ENCODE measurements at regions not wholly inside any gene's neighbourhood (a gene's known extent, or its start where the extent isn't known, plus 50 kb on each side); places are given as distances from the start of the nearest gene placed in this dataset.

DNA sequence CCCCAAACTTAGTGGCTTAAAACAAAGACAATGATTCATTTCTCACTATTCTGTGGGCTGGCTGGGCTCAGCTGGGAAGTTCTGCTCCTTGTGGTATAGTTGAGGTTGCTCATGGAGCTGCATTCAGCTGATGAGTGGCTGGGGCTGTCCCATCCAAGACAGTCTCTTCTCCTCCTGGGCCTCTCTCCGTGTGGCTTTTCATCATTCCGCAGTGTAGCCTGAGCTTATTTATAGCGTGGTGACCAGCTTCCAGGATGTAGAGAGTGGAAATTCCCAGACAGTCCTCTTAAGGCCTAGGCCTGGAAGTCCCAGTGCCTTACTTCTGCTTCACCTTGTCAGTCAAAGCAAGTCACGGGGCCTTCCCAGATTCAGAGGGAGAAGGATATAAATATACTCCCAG, 136.7 kb upstream of the DAZL start:
- ATAC-seq (no peak), DNase-seq (ENCODE audit: low read depth, low spot score) (no peak)
- TF ChIP-seq FOSL1 (IDR thresholded peaks at IDR 0.05; ENCODE audit: low read depth) (no peak), MAX (IDR thresholded peaks at IDR 0.05) (no peak), SP1 (IDR thresholded peaks at IDR 0.05; ENCODE audit: low read depth) (no peak), EZH2 (IDR thresholded peaks at IDR 0.05) (no peak), JUND (IDR thresholded peaks at IDR 0.05) (no peak), POLR2A (IDR thresholded peaks at IDR 0.05; ENCODE audit: borderline replicate concordance, extremely low read depth, insufficient read depth, insufficient read length) (no peak), EZH2phosphoT487 (IDR thresholded peaks at IDR 0.05; ENCODE audit: borderline replicate concordance) (no peak), EGR1 (IDR thresholded peaks at IDR 0.05; ENCODE audit: low read depth) (no peak), CEBPB (IDR thresholded peaks at IDR 0.05; ENCODE audit: low read depth) (no peak), SRF (IDR thresholded peaks at IDR 0.05; ENCODE audit: low read depth) (no peak), YY1 (IDR thresholded peaks at IDR 0.05; ENCODE audit: extremely low read depth, insufficient replicate concordance, low read depth, low read length) (no peak)
- TF ChIP-seq, protein P1, sequence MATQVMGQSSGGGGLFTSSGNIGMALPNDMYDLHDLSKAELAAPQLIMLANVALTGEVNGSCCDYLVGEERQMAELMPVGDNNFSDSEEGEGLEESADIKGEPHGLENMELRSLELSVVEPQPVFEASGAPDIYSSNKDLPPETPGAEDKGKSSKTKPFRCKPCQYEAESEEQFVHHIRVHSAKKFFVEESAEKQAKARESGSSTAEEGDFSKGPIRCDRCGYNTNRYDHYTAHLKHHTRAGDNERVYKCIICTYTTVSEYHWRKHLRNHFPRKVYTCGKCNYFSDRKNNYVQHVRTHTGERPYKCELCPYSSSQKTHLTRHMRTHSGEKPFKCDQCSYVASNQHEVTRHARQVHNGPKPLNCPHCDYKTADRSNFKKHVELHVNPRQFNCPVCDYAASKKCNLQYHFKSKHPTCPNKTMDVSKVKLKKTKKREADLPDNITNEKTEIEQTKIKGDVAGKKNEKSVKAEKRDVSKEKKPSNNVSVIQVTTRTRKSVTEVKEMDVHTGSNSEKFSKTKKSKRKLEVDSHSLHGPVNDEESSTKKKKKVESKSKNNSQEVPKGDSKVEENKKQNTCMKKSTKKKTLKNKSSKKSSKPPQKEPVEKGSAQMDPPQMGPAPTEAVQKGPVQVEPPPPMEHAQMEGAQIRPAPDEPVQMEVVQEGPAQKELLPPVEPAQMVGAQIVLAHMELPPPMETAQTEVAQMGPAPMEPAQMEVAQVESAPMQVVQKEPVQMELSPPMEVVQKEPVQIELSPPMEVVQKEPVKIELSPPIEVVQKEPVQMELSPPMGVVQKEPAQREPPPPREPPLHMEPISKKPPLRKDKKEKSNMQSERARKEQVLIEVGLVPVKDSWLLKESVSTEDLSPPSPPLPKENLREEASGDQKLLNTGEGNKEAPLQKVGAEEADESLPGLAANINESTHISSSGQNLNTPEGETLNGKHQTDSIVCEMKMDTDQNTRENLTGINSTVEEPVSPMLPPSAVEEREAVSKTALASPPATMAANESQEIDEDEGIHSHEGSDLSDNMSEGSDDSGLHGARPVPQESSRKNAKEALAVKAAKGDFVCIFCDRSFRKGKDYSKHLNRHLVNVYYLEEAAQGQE (IDR thresholded peaks at IDR 0.05; ENCODE audit: low read depth): no peak
- no peaks in the 10 kb centered on the region for H3K79me2 ChIP-seq (ENCODE audit: insufficient read depth, low read length)
- no peak overlapping the region for H3K27ac ChIP-seq (ENCODE audit: low read depth, low read length)
- ChIA-PET RAD21 (ENCODE audit: low non-redundant PET in 1 of 2, low total read pairs in 2 of 2, uncharacterized antibody in 2 of 2, unreplicated experiment in 2 of 2) (no interaction called here), POLR2A (no interaction called here), CTCF (no interaction called here)
- H3K9me2 ChIP-seq (ENCODE audit: insufficient read depth): no peaks in the 10 kb centered on the region
- no peaks in the 10 kb centered on the region for H3K9me3 ChIP-seq (ENCODE audit: control insufficient read depth in 1 of 2, insufficient read depth in 1 of 2, low read depth in 1 of 2, low read length in 2 of 2)
- H3K4me2 ChIP-seq (ENCODE audit: low read length): no peak overlapping the region
- intact Hi-C loops (cut with micrococcal nuclease): no loop called here
- H3K9ac ChIP-seq (ENCODE audit: low read length): no peak overlapping the region
- H3K36me3 ChIP-seq (ENCODE audit: control insufficient read depth in 1 of 2, insufficient read depth in 2 of 2, low read length in 2 of 2): no peaks in the 10 kb centered on the region
- BruUV-seq (replicated peaks): no TSS peak
- H3K4me3 ChIP-seq (replicated peaks in 1 of 2; ENCODE audit: low read depth in 1 of 2, low read length in 2 of 2): no peak overlapping the region
- H3K4me1 ChIP-seq (ENCODE audit: control insufficient read depth in 1 of 2, insufficient read depth in 2 of 2, low read length in 2 of 2): no peaks in the 10 kb centered on the region
- no peak overlapping the region for H2AFZ ChIP-seq (ENCODE audit: low read depth, low read length, poor library complexity, severe bottlenecking)
- H3K27me3 ChIP-seq (ENCODE audit: insufficient read depth, low read length): no peaks in the 10 kb centered on the region
- H4K20me1 ChIP-seq (ENCODE audit: insufficient read depth): no peaks in the 10 kb centered on the region

All from HCT116 (cell line).